ENCODE measurements at regions not wholly inside any gene's neighbourhood (a gene's known extent, or its start where the extent isn't known, plus 50 kb on each side); places are given as distances from the start of the nearest gene placed in this dataset.

GRCh38 chr20:10928841-10929421, 255.1 kb upstream of the JAG1 start:
- Histone ChIP-seq H4K20me1 (ENCODE audit: insufficient read depth) (no peaks in the 10 kb centered on the region), H3K4me3 (ENCODE audit: low read depth in 2 of 2, low read length in 1 of 2) (no peak overlapping the region), H3K27me3 (ENCODE audit: insufficient read depth) (no peaks in the 10 kb centered on the region), H3F3A (replicated peaks; ENCODE audit: insufficient read depth) (peaks cover 11% of the 10 kb centered on the region), H3K27ac (ENCODE audit: low read depth in 2 of 2, low read length in 1 of 2) (peak overlapping the region in 1 of 2 experiments; percentile 49; a peak in 2 of 4 replicates), H3K4me1 (ENCODE audit: control insufficient read depth in 1 of 2, insufficient read depth in 2 of 2, low read depth in 1 of 2, low read length in 1 of 2) (peaks cover 0 to 20% of the 10 kb centered on the region in 2 experiments; a peak in 1 of 4 replicates), H3K9me3 (no peaks in the 10 kb centered on the region), H3K4me2 (no peak overlapping the region; the same call in 1 of the 2 replicates), H2AFZ (ENCODE audit: low read depth) (no peak overlapping the region), H3K9me2 (no peaks in the 10 kb centered on the region), H3K36me3 (replicated peaks in 1 of 2; ENCODE audit: control insufficient read depth in 1 of 2, insufficient read depth in 2 of 2, low read length in 1 of 2) (no peaks in the 10 kb centered on the region), H3K9ac (no peak overlapping the region), H3K79me2 (ENCODE audit: insufficient read depth) (no peaks in the 10 kb centered on the region)
- WGBS (ENCODE audit: low lambda C conversion rate) = 74% methylated on average over 2 of the region's 2 CpGs
- ChIA-PET CTCF (no interaction called here), POLR2A (no interaction called here)
- DNase-seq = no peak
- TF ChIP-seq NFIC (IDR thresholded peaks at IDR 0.05; ENCODE audit: borderline replicate concordance) = no peak
- no peak for TF ChIP-seq GABPA (IDR thresholded peaks at IDR 0.05; ENCODE audit: low read depth)
- no peak for TF ChIP-seq MXI1 (IDR thresholded peaks at IDR 0.05; ENCODE audit: low read depth, low read length)
- TF ChIP-seq MAX (IDR thresholded peaks at IDR 0.05; ENCODE audit: low read depth) = no peak
- no peak for TF ChIP-seq TAF1 (IDR thresholded peaks at IDR 0.05; ENCODE audit: borderline replicate concordance, low read depth, low read length)
- TF ChIP-seq FOSL2 (IDR thresholded peaks at IDR 0.05; ENCODE audit: borderline replicate concordance, low read depth) = no peak
- TF ChIP-seq USF1 (IDR thresholded peaks at IDR 0.05; ENCODE audit: borderline replicate concordance, low read depth) = no peak
- no peak for TF ChIP-seq CTCF (IDR thresholded peaks at IDR 0.05)
- no peak for TF ChIP-seq TEAD4 (IDR thresholded peaks at IDR 0.05; ENCODE audit: borderline replicate concordance, insufficient read depth)
- TF ChIP-seq GATA2 (CRISPR knock-in tag; IDR thresholded peaks at IDR 0.05) = no peak
- no peak for TF ChIP-seq PBX3 (IDR thresholded peaks at IDR 0.05)

GRCh38 chr20:10935658-10936402, 262.0 kb upstream of the JAG1 start:
- ChIA-PET CTCF (interaction anchor here (0.8 kb wide), 1 partner anchor 261 kb away, joined by 3 read pairs; no protein-coding TSS in a partner anchor), POLR2A (no interaction called here)
- WGBS (ENCODE audit: low lambda C conversion rate) = 94% methylated on average over 5 of the region's 5 CpGs
- no peaks in the 10 kb centered on the region for H3K36me3 ChIP-seq (replicated peaks in 1 of 2; ENCODE audit: control insufficient read depth in 1 of 2, insufficient read depth in 2 of 2, low read length in 1 of 2)
- no peak for DNase-seq
- H3K27me3 ChIP-seq (ENCODE audit: insufficient read depth) = no peaks in the 10 kb centered on the region
- no peak overlapping the region for H3K4me2 ChIP-seq
- H3K9ac ChIP-seq = no peak overlapping the region
- H3K9me3 ChIP-seq = no peaks in the 10 kb centered on the region
- no peaks in the 10 kb centered on the region for H3K9me2 ChIP-seq
- H3K4me1 ChIP-seq (ENCODE audit: control insufficient read depth in 1 of 2, insufficient read depth in 2 of 2, low read depth in 1 of 2, low read length in 1 of 2) = peaks cover 0 to 3% of the 10 kb centered on the region in 2 experiments; a peak in 1 of 4 replicates
- H3K27ac ChIP-seq (ENCODE audit: low read depth in 2 of 2, low read length in 1 of 2) = no peak overlapping the region
- H3K79me2 ChIP-seq (ENCODE audit: insufficient read depth) = no peaks in the 10 kb centered on the region
- no peak for TF ChIP-seq NFIC (IDR thresholded peaks at IDR 0.05; ENCODE audit: borderline replicate concordance)
- no peak for TF ChIP-seq GABPA (IDR thresholded peaks at IDR 0.05; ENCODE audit: low read depth)
- TF ChIP-seq NRF1 (IDR thresholded peaks at IDR 0.05; ENCODE audit: low read depth, low read length) = no peak
- no peak for TF ChIP-seq YY1 (IDR thresholded peaks at IDR 0.05; ENCODE audit: low read depth)
- no peak for TF ChIP-seq USF2 (IDR thresholded peaks at IDR 0.05; ENCODE audit: borderline replicate concordance, low read depth, low read length)
- H3K4me3 ChIP-seq (ENCODE audit: low read depth in 2 of 2, low read length in 1 of 2) = no peak overlapping the region
- no peak overlapping the region for H2AFZ ChIP-seq (ENCODE audit: low read depth)
- no peaks in the 10 kb centered on the region for H4K20me1 ChIP-seq (ENCODE audit: insufficient read depth)
- H3F3A ChIP-seq (replicated peaks; ENCODE audit: insufficient read depth) = peaks cover 4% of the 10 kb centered on the region
